ENCODE measurements at regions not wholly inside any gene's neighbourhood (a gene's known extent, or its start where the extent isn't known, plus 50 kb on each side); places are given as distances from the start of the nearest gene placed in this dataset.

- Mint-ChIP-seq H3K36me3 (ENCODE audit: insufficient read depth, unreplicated experiment) (no peaks in the 10 kb centered on the region), H3K4me3 (ENCODE audit: low read depth, unreplicated experiment) (no peak overlapping the region), H3K9me3 (ENCODE audit: low read depth, unreplicated experiment) (no peaks in the 10 kb centered on the region), H3K4me1 (ENCODE audit: low read depth, unreplicated experiment) (no peaks in the 10 kb centered on the region), H3K27ac (ENCODE audit: unreplicated experiment) (no peak overlapping the region), H3K27me3 (ENCODE audit: unreplicated experiment) (no peaks in the 10 kb centered on the region)
- intact Hi-C loops (cut with micrococcal nuclease; ENCODE audit: unreplicated experiment): no loop called here
- TF ChIP-seq CTCF (IDR thresholded peaks at IDR 0.05; ENCODE audit: unreplicated experiment): no peak
- CTCF ChIA-PET: no interaction called here
- DNase-seq: no peak
- BruUV-seq (replicated peaks): no TSS peak
Measured at GRCh38 chr12:87930033-87930432, 99.2 kb downstream of the C12orf50 start.

GRCh38 chr12:87929346-87929745, 99.9 kb downstream of the C12orf50 start:
- H3K4me1 Mint-ChIP-seq (ENCODE audit: low read depth, unreplicated experiment): no peaks in the 10 kb centered on the region
- H3K27ac Mint-ChIP-seq (ENCODE audit: unreplicated experiment): no peak overlapping the region
- no peaks in the 10 kb centered on the region for H3K36me3 Mint-ChIP-seq (ENCODE audit: insufficient read depth, unreplicated experiment)
- no TSS peak for BruUV-seq (replicated peaks)
- no peaks in the 10 kb centered on the region for H3K27me3 Mint-ChIP-seq (ENCODE audit: unreplicated experiment)
- CTCF ChIA-PET: no interaction called here
- DNase-seq: no peak
- no peaks in the 10 kb centered on the region for H3K9me3 Mint-ChIP-seq (ENCODE audit: low read depth, unreplicated experiment)
- TF ChIP-seq CTCF (IDR thresholded peaks at IDR 0.05; ENCODE audit: unreplicated experiment): no peak
- H3K4me3 Mint-ChIP-seq (ENCODE audit: low read depth, unreplicated experiment): no peak overlapping the region
- intact Hi-C loops (cut with micrococcal nuclease; ENCODE audit: unreplicated experiment): loop anchor here (5.0 kb wide), 1 partner anchor 423 kb away; no protein-coding TSS in a partner anchor

GRCh38 chr12:87928031-87928430, 101.2 kb downstream of the C12orf50 start:
- H3K27ac Mint-ChIP-seq (ENCODE audit: unreplicated experiment): no peak overlapping the region
- no peaks in the 10 kb centered on the region for H3K36me3 Mint-ChIP-seq (ENCODE audit: insufficient read depth, unreplicated experiment)
- CTCF ChIA-PET: no interaction called here
- intact Hi-C loops (cut with micrococcal nuclease; ENCODE audit: unreplicated experiment): loop anchor here (5.0 kb wide), 1 partner anchor 424 kb away; no protein-coding TSS in a partner anchor
- no peak for TF ChIP-seq CTCF (IDR thresholded peaks at IDR 0.05; ENCODE audit: unreplicated experiment)
- no peaks in the 10 kb centered on the region for H3K4me1 Mint-ChIP-seq (ENCODE audit: low read depth, unreplicated experiment)
- no peaks in the 10 kb centered on the region for H3K27me3 Mint-ChIP-seq (ENCODE audit: unreplicated experiment)
- BruUV-seq (replicated peaks): no TSS peak
- H3K9me3 Mint-ChIP-seq (ENCODE audit: low read depth, unreplicated experiment): no peaks in the 10 kb centered on the region
- no peak overlapping the region for H3K4me3 Mint-ChIP-seq (ENCODE audit: low read depth, unreplicated experiment)
- no peak for DNase-seq

- Mint-ChIP-seq H3K4me1 (ENCODE audit: low read depth, unreplicated experiment) (no peaks in the 10 kb centered on the region), H3K27me3 (ENCODE audit: unreplicated experiment) (no peaks in the 10 kb centered on the region), H3K4me3 (ENCODE audit: low read depth, unreplicated experiment) (no peak overlapping the region), H3K27ac (ENCODE audit: unreplicated experiment) (no peak overlapping the region), H3K9me3 (ENCODE audit: low read depth, unreplicated experiment) (no peaks in the 10 kb centered on the region), H3K36me3 (ENCODE audit: insufficient read depth, unreplicated experiment) (no peaks in the 10 kb centered on the region)
- intact Hi-C loops (cut with micrococcal nuclease; ENCODE audit: unreplicated experiment): loop anchor here (5.0 kb wide), 1 partner anchor 427 kb away; no protein-coding TSS in a partner anchor
- no peak for DNase-seq
- CTCF ChIA-PET: no interaction called here
- no peak for TF ChIP-seq CTCF (IDR thresholded peaks at IDR 0.05; ENCODE audit: unreplicated experiment)
- no TSS peak for BruUV-seq (replicated peaks)
Measured at GRCh38 chr12:87925021-87925420, 104.2 kb downstream of the C12orf50 start.
